Lower lobe of right lung (tissue), 2 donors: ENCODE measurements at regions not wholly inside any gene's neighbourhood (a gene's known extent, or its start where the extent isn't known, plus 50 kb on each side); places are given as distances from the start of the nearest gene placed in this dataset.

ENCODE experiments used
- ATAC-seq, 2 donors: fragments of 200-7000 bp; cut with Tn5 transposase; one replicate each; pipeline ENCODE4 v1.9.1; 2020 to 2022; ENCODE audit warnings: mild to moderate bottlenecking in 2 of 2, moderate library complexity in 2 of 2
- DNase-seq: peaks from one replicate; pipeline ENCODE4 v3.0.0-alpha.2; 2020
- H3K27ac ChIP-seq: fragments of 200-600 bp; one replicate; pipeline ENCODE4 v1.8.0; 2022
- H3K27me3 ChIP-seq: fragments of 200-600 bp; one replicate; pipeline ENCODE4 v1.8.0; 2022; ENCODE audit warnings: low read depth
- H3K36me3 ChIP-seq: fragments of 200-600 bp; one replicate; pipeline ENCODE4 v1.8.0; 2022; ENCODE audit warnings: mild to moderate bottlenecking
- H3K4me1 ChIP-seq: fragments of 200-600 bp; one replicate; pipeline ENCODE4 v1.8.0; 2022
- H3K4me3 ChIP-seq: fragments of 200-600 bp; one replicate; pipeline ENCODE4 v1.8.0; 2022; ENCODE audit warnings: mild to moderate bottlenecking
- H3K9me3 ChIP-seq: fragments of 200-600 bp; one replicate; pipeline ENCODE4 v1.8.0; 2022
- CTCF ChIP-seq: fragments of 200-600 bp; IDR thresholded peaks from one replicate; pipeline ENCODE4 v1.8.0; 2022; ENCODE audit warnings: antibody characterized with exemption, mild to moderate bottlenecking
- intact Hi-C: fragments of 100-400 bp; cut with DNase I; formaldehyde crosslinking; loops from one replicate; pipeline ENCODE4 v1.11.0; 2022
- donor health status: DM: no; HTN: yes; CAD: no; lungs with severe emphysema.

- Histone ChIP-seq H3K36me3 (no peaks in the 10 kb centered on the region), H3K27me3 (no peaks in the 10 kb centered on the region), H3K4me1 (no peaks in the 10 kb centered on the region), H3K27ac (no peak overlapping the region), H3K9me3 (no peaks in the 10 kb centered on the region), H3K4me3 (no peak overlapping the region)
- DNase-seq (no peak), ATAC-seq (no peak)
- intact Hi-C loops = no loop called here
- no peak for TF ChIP-seq CTCF
Observed at GRCh38 chrX:36581030-36581429, 427.1 kb upstream of the FAM47C start.

- H3K27ac ChIP-seq = no peak overlapping the region
- no peak overlapping the region for H3K4me3 ChIP-seq
- TF ChIP-seq CTCF = no peak
- H3K4me1 ChIP-seq = no peaks in the 10 kb centered on the region
- no peak for DNase-seq
- no peak for ATAC-seq
- no peaks in the 10 kb centered on the region for H3K36me3 ChIP-seq
- H3K9me3 ChIP-seq = no peaks in the 10 kb centered on the region
- no peaks in the 10 kb centered on the region for H3K27me3 ChIP-seq
- intact Hi-C loops = no loop called here
Observed at GRCh38 chrX:36583674-36584073, 424.5 kb upstream of the FAM47C start.

GRCh38 chrX:36609616-36610585 lies 398.3 kb upstream of the FAM47C start:
- H3K36me3 ChIP-seq = no peaks in the 10 kb centered on the region
- DNase-seq (no peak), ATAC-seq (no peak)
- H3K27ac ChIP-seq = no peak overlapping the region
- no peak for TF ChIP-seq CTCF
- intact Hi-C loops = no loop called here
- H3K4me1 ChIP-seq = no peaks in the 10 kb centered on the region
- no peak overlapping the region for H3K4me3 ChIP-seq
- no peaks in the 10 kb centered on the region for H3K27me3 ChIP-seq
- H3K9me3 ChIP-seq = no peaks in the 10 kb centered on the region

GRCh38 chrX:36626898-36627297 lies 381.3 kb upstream of the FAM47C start:
- Histone ChIP-seq H3K27ac (no peak overlapping the region), H3K4me1 (no peaks in the 10 kb centered on the region), H3K4me3 (no peak overlapping the region), H3K27me3 (no peaks in the 10 kb centered on the region), H3K36me3 (no peaks in the 10 kb centered on the region), H3K9me3 (no peaks in the 10 kb centered on the region)
- intact Hi-C loops = no loop called here
- DNase-seq (no peak), ATAC-seq (no peak)
- no peak for TF ChIP-seq CTCF

- H3K9me3 ChIP-seq = no peaks in the 10 kb centered on the region
- no peak for ATAC-seq
- H3K36me3 ChIP-seq = no peaks in the 10 kb centered on the region
Observed at GRCh38 chrX:36640232-36640631, 367.9 kb upstream of the FAM47C start.

More at GRCh38 chrX:36640232-36640631, 367.9 kb upstream of the FAM47C start:
- no peak for DNase-seq
- no peak overlapping the region for H3K27ac ChIP-seq
- H3K4me3 ChIP-seq = no peak overlapping the region
- H3K27me3 ChIP-seq = no peaks in the 10 kb centered on the region
- intact Hi-C loops = no loop called here
- H3K4me1 ChIP-seq = no peaks in the 10 kb centered on the region
- no peak for TF ChIP-seq CTCF
